ENCODE measurements at regions not wholly inside any gene's neighbourhood (a gene's known extent, or its start where the extent isn't known, plus 50 kb on each side); places are given as distances from the start of the nearest gene placed in this dataset.

DNA sequence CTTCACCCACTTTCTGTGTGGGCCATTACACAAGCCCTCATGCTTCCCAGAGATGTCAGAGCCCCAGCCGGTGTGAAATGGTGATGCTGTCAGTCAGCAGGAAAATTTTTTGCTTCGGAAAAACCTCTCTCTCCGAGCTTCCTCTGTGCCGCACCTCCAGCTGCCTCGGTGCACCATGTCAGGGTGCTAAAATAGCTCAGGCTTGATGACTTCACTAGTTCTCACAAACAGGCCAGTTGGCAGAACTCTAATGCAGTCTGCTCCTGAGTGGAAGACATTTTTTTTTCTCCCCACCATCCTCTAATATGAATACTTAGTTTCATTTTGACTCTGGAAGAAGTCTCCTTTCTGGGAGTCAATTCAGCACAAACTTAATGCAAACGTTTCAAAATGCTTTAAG lies 71.3 kb downstream of the KLF12 start:
- Histone ChIP-seq H3K4me2 (ENCODE audit: low read length) (no peak overlapping the region), H3K9me3 (ENCODE audit: control insufficient read depth in 1 of 2, insufficient read depth in 1 of 2, low read depth in 1 of 2, low read length in 2 of 2) (no peaks in the 10 kb centered on the region), H3K4me3 (replicated peaks in 1 of 2; ENCODE audit: low read depth in 1 of 2, low read length in 2 of 2) (no peak overlapping the region), H2AFZ (ENCODE audit: low read depth, low read length, poor library complexity, severe bottlenecking) (no peak overlapping the region), H3K79me2 (ENCODE audit: insufficient read depth, low read length) (no peaks in the 10 kb centered on the region), H3K9ac (ENCODE audit: low read length) (no peak overlapping the region), H4K20me1 (ENCODE audit: insufficient read depth) (no peaks in the 10 kb centered on the region), H3K9me2 (ENCODE audit: insufficient read depth) (no peaks in the 10 kb centered on the region), H3K4me1 (ENCODE audit: control insufficient read depth in 1 of 2, insufficient read depth in 2 of 2, low read length in 2 of 2) (no peaks in the 10 kb centered on the region), H3K27ac (ENCODE audit: low read depth, low read length) (no peak overlapping the region), H3K27me3 (ENCODE audit: insufficient read depth, low read length) (no peaks in the 10 kb centered on the region), H3K36me3 (ENCODE audit: control insufficient read depth in 1 of 2, insufficient read depth in 2 of 2, low read length in 2 of 2) (no peaks in the 10 kb centered on the region)
- intact Hi-C loops (cut with micrococcal nuclease): no loop called here
- ChIA-PET RAD21 (ENCODE audit: low non-redundant PET in 1 of 2, low total read pairs in 2 of 2, uncharacterized antibody in 2 of 2, unreplicated experiment in 2 of 2) (no interaction called here), CTCF (interaction anchor here (1.0 kb wide), 1 partner anchor 224 kb away, joined by 3 read pairs; no protein-coding TSS in a partner anchor), POLR2A (no interaction called here)
- DNase-seq (ENCODE audit: low read depth, low spot score): no peak
- TF ChIP-seq FOSL1 (IDR thresholded peaks at IDR 0.05; ENCODE audit: low read depth) (no peak), ELF1 (IDR thresholded peaks at IDR 0.05; ENCODE audit: borderline replicate concordance, low read depth) (no peak), SIN3A (IDR thresholded peaks at IDR 0.05; ENCODE audit: low read depth) (no peak), SRF (IDR thresholded peaks at IDR 0.05; ENCODE audit: low read depth) (no peak), ZNF274 (IDR thresholded peaks at IDR 0.05; ENCODE audit: low read depth, low read length) (no peak)
- TF ChIP-seq, protein P1, sequence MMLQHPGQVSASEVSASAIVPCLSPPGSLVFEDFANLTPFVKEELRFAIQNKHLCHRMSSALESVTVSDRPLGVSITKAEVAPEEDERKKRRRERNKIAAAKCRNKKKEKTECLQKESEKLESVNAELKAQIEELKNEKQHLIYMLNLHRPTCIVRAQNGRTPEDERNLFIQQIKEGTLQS (IDR thresholded peaks at IDR 0.05): no peak
- no TSS peak for BruUV-seq (replicated peaks)
- ATAC-seq: no peak

DNA sequence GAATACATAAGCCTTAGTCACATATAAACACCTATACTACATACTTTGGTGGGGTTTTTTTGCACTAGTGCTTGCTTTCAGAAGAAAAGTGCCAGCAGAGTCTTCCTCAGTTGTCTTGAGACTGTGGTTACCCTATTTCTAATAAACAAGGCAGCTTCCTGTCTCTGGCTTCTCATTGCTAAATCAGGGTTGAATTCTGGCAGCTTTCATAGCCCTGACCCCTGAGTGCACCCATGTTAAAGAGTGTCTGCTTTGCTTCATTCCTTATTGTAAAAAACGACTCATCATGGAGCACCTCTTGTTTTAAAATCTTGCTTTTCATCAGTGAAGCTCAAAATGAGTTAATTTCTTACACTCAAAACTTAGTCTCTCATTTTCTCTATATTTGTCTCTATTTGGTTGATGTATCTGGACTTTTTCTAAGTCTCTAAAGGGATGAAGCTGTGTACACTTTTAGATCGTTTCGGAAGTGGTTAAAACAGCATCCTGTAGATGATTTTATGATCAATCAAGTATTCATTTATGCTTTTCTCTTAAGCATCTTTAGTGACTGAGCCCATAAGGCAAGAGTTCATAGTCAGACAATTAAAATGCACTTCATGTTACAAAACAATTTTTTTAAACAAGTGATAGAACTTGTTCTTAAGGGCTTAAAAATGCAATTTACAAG lies 72.1 kb downstream of the KLF12 start:
- DNase-seq (ENCODE audit: low read depth, low spot score) (no peak), ATAC-seq (no peak)
- ChIA-PET CTCF (interaction anchor here (1.0 kb wide), 1 partner anchor 225 kb away, joined by 3 read pairs; no protein-coding TSS in a partner anchor), POLR2A (no interaction called here), RAD21 (ENCODE audit: low non-redundant PET in 1 of 2, low total read pairs in 2 of 2, uncharacterized antibody in 2 of 2, unreplicated experiment in 2 of 2) (no interaction called here)
- H3K79me2 ChIP-seq (ENCODE audit: insufficient read depth, low read length): no peaks in the 10 kb centered on the region
- H2AFZ ChIP-seq (ENCODE audit: low read depth, low read length, poor library complexity, severe bottlenecking): no peak overlapping the region
- H3K27me3 ChIP-seq (ENCODE audit: insufficient read depth, low read length): no peaks in the 10 kb centered on the region
- H4K20me1 ChIP-seq (ENCODE audit: insufficient read depth): no peaks in the 10 kb centered on the region
- H3K4me2 ChIP-seq (ENCODE audit: low read length): no peak overlapping the region
- H3K9me3 ChIP-seq (ENCODE audit: control insufficient read depth in 1 of 2, insufficient read depth in 1 of 2, low read depth in 1 of 2, low read length in 2 of 2): no peaks in the 10 kb centered on the region
- no peak overlapping the region for H3K9ac ChIP-seq (ENCODE audit: low read length)
- H3K4me3 ChIP-seq (replicated peaks in 1 of 2; ENCODE audit: low read depth in 1 of 2, low read length in 2 of 2): no peak overlapping the region
- no TSS peak for BruUV-seq (replicated peaks)
- no peaks in the 10 kb centered on the region for H3K36me3 ChIP-seq (ENCODE audit: control insufficient read depth in 1 of 2, insufficient read depth in 2 of 2, low read length in 2 of 2)
- no peak overlapping the region for H3K27ac ChIP-seq (ENCODE audit: low read depth, low read length)
- intact Hi-C loops (cut with micrococcal nuclease): no loop called here
- H3K4me1 ChIP-seq (ENCODE audit: control insufficient read depth in 1 of 2, insufficient read depth in 2 of 2, low read length in 2 of 2): no peaks in the 10 kb centered on the region
- no peaks in the 10 kb centered on the region for H3K9me2 ChIP-seq (ENCODE audit: insufficient read depth)
- TF ChIP-seq EZH2phosphoT487 (IDR thresholded peaks at IDR 0.05; ENCODE audit: borderline replicate concordance): no peak
- TF ChIP-seq, protein P2, sequence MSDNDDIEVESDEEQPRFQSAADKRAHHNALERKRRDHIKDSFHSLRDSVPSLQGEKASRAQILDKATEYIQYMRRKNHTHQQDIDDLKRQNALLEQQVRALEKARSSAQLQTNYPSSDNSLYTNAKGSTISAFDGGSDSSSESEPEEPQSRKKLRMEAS (IDR thresholded peaks at IDR 0.05): no peak
- no peak for TF ChIP-seq ZFX (IDR thresholded peaks at IDR 0.05)
- TF ChIP-seq, protein P3, sequence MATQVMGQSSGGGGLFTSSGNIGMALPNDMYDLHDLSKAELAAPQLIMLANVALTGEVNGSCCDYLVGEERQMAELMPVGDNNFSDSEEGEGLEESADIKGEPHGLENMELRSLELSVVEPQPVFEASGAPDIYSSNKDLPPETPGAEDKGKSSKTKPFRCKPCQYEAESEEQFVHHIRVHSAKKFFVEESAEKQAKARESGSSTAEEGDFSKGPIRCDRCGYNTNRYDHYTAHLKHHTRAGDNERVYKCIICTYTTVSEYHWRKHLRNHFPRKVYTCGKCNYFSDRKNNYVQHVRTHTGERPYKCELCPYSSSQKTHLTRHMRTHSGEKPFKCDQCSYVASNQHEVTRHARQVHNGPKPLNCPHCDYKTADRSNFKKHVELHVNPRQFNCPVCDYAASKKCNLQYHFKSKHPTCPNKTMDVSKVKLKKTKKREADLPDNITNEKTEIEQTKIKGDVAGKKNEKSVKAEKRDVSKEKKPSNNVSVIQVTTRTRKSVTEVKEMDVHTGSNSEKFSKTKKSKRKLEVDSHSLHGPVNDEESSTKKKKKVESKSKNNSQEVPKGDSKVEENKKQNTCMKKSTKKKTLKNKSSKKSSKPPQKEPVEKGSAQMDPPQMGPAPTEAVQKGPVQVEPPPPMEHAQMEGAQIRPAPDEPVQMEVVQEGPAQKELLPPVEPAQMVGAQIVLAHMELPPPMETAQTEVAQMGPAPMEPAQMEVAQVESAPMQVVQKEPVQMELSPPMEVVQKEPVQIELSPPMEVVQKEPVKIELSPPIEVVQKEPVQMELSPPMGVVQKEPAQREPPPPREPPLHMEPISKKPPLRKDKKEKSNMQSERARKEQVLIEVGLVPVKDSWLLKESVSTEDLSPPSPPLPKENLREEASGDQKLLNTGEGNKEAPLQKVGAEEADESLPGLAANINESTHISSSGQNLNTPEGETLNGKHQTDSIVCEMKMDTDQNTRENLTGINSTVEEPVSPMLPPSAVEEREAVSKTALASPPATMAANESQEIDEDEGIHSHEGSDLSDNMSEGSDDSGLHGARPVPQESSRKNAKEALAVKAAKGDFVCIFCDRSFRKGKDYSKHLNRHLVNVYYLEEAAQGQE (IDR thresholded peaks at IDR 0.05; ENCODE audit: low read depth): no peak
- no peak for TF ChIP-seq EZH2 (IDR thresholded peaks at IDR 0.05)
- TF ChIP-seq SP1 (IDR thresholded peaks at IDR 0.05; ENCODE audit: low read depth): no peak
- TF ChIP-seq, protein P4, sequence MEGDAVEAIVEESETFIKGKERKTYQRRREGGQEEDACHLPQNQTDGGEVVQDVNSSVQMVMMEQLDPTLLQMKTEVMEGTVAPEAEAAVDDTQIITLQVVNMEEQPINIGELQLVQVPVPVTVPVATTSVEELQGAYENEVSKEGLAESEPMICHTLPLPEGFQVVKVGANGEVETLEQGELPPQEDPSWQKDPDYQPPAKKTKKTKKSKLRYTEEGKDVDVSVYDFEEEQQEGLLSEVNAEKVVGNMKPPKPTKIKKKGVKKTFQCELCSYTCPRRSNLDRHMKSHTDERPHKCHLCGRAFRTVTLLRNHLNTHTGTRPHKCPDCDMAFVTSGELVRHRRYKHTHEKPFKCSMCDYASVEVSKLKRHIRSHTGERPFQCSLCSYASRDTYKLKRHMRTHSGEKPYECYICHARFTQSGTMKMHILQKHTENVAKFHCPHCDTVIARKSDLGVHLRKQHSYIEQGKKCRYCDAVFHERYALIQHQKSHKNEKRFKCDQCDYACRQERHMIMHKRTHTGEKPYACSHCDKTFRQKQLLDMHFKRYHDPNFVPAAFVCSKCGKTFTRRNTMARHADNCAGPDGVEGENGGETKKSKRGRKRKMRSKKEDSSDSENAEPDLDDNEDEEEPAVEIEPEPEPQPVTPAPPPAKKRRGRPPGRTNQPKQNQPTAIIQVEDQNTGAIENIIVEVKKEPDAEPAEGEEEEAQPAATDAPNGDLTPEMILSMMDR (IDR thresholded peaks at IDR 0.05 in 2 of 3, conservative IDR thresholded peaks at IDR 0.05 in 1 of 3; ENCODE audit: borderline replicate concordance in 1 of 3, insufficient read depth in 1 of 3, low read depth in 2 of 3, low read length in 2 of 3): no peak
- no peak for TF ChIP-seq ELF1 (IDR thresholded peaks at IDR 0.05; ENCODE audit: borderline replicate concordance, low read depth)
- TF ChIP-seq, protein P1 (IDR thresholded peaks at IDR 0.05): no peak
- TF ChIP-seq ZNF274 (IDR thresholded peaks at IDR 0.05; ENCODE audit: low read depth, low read length): no peak

Measured in HCT116 (cell line).